ENCODE measurements at regions not wholly inside any gene's neighbourhood (a gene's known extent, or its start where the extent isn't known, plus 50 kb on each side); places are given as distances from the start of the nearest gene placed in this dataset.

GRCh38 chr6:154614641-154615040, 104.2 kb upstream of the CNKSR3 start:
- TF ChIP-seq POLR2A (IDR thresholded peaks at IDR 0.05) (no peak), CTCF (IDR thresholded peaks at IDR 0.05 in 4 of 5, conservative IDR thresholded peaks at IDR 0.05 in 1 of 5) (no peak)
